Mesothelial cell of epicardium (in vitro differentiated cells): ENCODE measurements at regions not wholly inside any gene's neighbourhood (a gene's known extent, or its start where the extent isn't known, plus 50 kb on each side); places are given as distances from the start of the nearest gene placed in this dataset.
A peak's percentile ranks its signal among the peaks of the same experiment; 100 is the strongest.

Source experiments
- DNase-seq, 2 experiments: peaks; one replicate each; pipeline ENCODE4 v3.0.0; 2021; ENCODE audit warnings: low spot score in 2 of 2; ENCODE audit not compliant: unreplicated experiment in 2 of 2
- H3K27ac Mint-ChIP-seq: 2 replicates; pipeline ENCODE4 v1.8.0; 2021; ENCODE audit warnings: mixed read lengths
- H3K27me3 Mint-ChIP-seq: 2 replicates; pipeline ENCODE4 v1.8.0; 2021; ENCODE audit warnings: low read depth, mixed read lengths
- H3K36me3 Mint-ChIP-seq: 2 replicates; pipeline ENCODE4 v1.8.0; 2021; ENCODE audit warnings: mixed read lengths
- H3K4me1 Mint-ChIP-seq: 2 replicates; pipeline ENCODE4 v1.8.0; 2021; ENCODE audit warnings: mixed read lengths
- H3K4me3 Mint-ChIP-seq: 2 replicates; pipeline ENCODE4 v1.8.0; 2021; ENCODE audit warnings: mild to moderate bottlenecking, moderate library complexity, mixed read lengths
- H3K9me3 Mint-ChIP-seq: 2 replicates; pipeline ENCODE4 v1.8.0; 2021; ENCODE audit warnings: mixed read lengths
- CTCF ChIP-seq: fragments of 200-600 bp; sonication (generic); IDR thresholded peaks from one replicate; pipeline ENCODE4 v1.5.0; 2021; ENCODE audit warnings: antibody characterized with exemption; ENCODE audit not compliant: unreplicated experiment

DNA sequence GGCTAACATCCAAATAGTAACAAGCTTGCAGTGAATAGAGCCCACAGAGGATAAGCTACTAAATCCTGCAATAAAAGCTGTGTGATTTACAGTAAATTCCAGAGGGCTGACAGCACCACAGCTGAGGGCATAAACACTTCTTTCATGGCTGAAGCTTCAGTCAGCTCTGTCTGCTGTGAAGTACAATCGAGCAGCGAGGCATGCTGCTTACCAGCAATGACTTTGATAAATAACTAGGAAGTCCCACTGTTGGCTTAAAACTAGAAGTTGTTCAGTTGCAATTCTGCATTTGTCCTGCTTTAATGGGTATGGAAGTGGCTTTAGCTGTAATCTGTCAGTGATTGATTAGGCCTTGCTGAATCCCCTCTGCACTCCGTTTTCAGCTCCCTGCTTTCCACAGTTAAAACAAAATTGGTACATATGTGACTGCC lies 65.2 kb upstream of the FIGN start:
- Mint-ChIP-seq H3K4me3 (no peak overlapping the region), H3K27ac (peak overlapping the region; percentile 48), H3K9me3 (no peaks in the 10 kb centered on the region), H3K36me3 (no peaks in the 10 kb centered on the region), H3K27me3 (no peaks in the 10 kb centered on the region), H3K4me1 (peaks cover 38% of the 10 kb centered on the region)
- DNase-seq, result peak in 1 of 2 experiments; percentile 39
- TF ChIP-seq CTCF, result no peak

GRCh38 chr2:163799807-163800206 lies 64.0 kb upstream of the FIGN start:
- no peak for DNase-seq
- Mint-ChIP-seq H3K27me3 (no peaks in the 10 kb centered on the region), H3K27ac (no peak overlapping the region), H3K36me3 (no peaks in the 10 kb centered on the region), H3K9me3 (no peaks in the 10 kb centered on the region), H3K4me1 (peaks cover 38% of the 10 kb centered on the region), H3K4me3 (no peak overlapping the region)
- TF ChIP-seq CTCF, result no peak

DNA sequence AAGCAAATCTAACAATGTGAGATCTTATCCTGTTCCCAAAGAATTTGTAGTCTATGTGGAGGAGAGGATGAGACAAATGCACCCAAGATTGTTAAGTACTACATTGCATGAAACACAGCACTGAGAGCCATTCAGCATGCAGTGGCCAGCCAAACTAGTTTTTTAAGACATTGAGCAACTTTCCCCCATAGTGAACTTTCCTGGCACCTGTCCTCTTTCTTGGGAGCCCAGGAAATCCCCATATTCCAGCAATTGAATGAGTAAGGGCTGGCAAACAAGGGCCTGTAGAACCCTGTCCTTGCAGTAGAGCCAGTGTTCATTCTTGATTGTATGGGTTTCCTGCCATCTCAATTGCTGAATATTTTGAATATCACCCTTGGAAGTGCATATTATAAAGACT lies 58.8 kb upstream of the FIGN start:
- Mint-ChIP-seq H3K4me3 (no peak overlapping the region), H3K27ac (no peak overlapping the region), H3K36me3 (no peaks in the 10 kb centered on the region), H3K9me3 (no peaks in the 10 kb centered on the region), H3K4me1 (peaks cover under 1% of the 10 kb centered on the region), H3K27me3 (no peaks in the 10 kb centered on the region)
- no peak for DNase-seq
- no peak for TF ChIP-seq CTCF
